IPS DF 6.9 (cell line): ENCODE measurements at regions not wholly inside any gene's neighbourhood (a gene's known extent, or its start where the extent isn't known, plus 50 kb on each side); places are given as distances from the start of the nearest gene placed in this dataset.

ENCODE experiments used
- DNase-seq: peaks from one replicate; pipeline ENCODE4 v3.0.0-alpha.2; 2013; ENCODE audit warnings: low read depth, low spot score
- H3K27ac ChIP-seq: one replicate; pipeline ENCODE4 v1.5.1; 2013; ENCODE audit warnings: low read length, control low read depth
- H3K27me3 ChIP-seq: 2 replicates; pipeline ENCODE4 v1.6.1; 2013; ENCODE audit warnings: mild to moderate bottlenecking, low read length; ENCODE audit not compliant: control insufficient read depth, insufficient read depth
- H3K36me3 ChIP-seq: 2 replicates; pipeline ENCODE4 v1.6.1; 2013; ENCODE audit warnings: low read length; ENCODE audit not compliant: control insufficient read depth, insufficient read depth
- H3K4me1 ChIP-seq: 2 replicates; pipeline ENCODE4 v1.6.1; 2013; ENCODE audit warnings: low read length; ENCODE audit not compliant: control insufficient read depth, insufficient read depth
- H3K4me3 ChIP-seq: 2 replicates; pipeline ENCODE4 v1.5.1; 2013; ENCODE audit warnings: mild to moderate bottlenecking, low read length
- H3K9me3 ChIP-seq: 2 replicates; pipeline ENCODE4 v1.6.1; 2013; ENCODE audit warnings: low read length, inconsistent platforms; ENCODE audit not compliant: control insufficient read depth, insufficient read depth
- whole genome bisulfite sequencing: extraction: QIAGEN DNeasy Blood & Tissue Kit; methylation state at CpG from one replicate; pipeline ENCODE4 v1.1.7; 2013; ENCODE audit warnings: mixed read lengths, missing lambda C conversion rate; ENCODE audit not compliant: insufficient read length, insufficient coverage; 5-methylcytosine and 5-hydroxymethylcytosine counted together

- WGBS, result no CpG with 5 or more reads among the region's 11 CpGs
- H3K9me3 ChIP-seq, result no peaks in the 10 kb centered on the region
- H3K27me3 ChIP-seq, result no peaks in the 10 kb centered on the region
- no peak overlapping the region for H3K27ac ChIP-seq
- no peaks in the 10 kb centered on the region for H3K36me3 ChIP-seq
- DNase-seq, result no peak
- no peak overlapping the region for H3K4me3 ChIP-seq
- H3K4me1 ChIP-seq, result no peaks in the 10 kb centered on the region
Measured at GRCh38 chr9:36745977-36746376, 173.3 kb downstream of the MELK start.

- no peak for DNase-seq
- WGBS, result no CpG with 5 or more reads among the region's 3 CpGs
- H3K27me3 ChIP-seq, result no peaks in the 10 kb centered on the region
- H3K27ac ChIP-seq, result no peak overlapping the region
- H3K4me3 ChIP-seq, result no peak overlapping the region
- no peaks in the 10 kb centered on the region for H3K4me1 ChIP-seq
- no peaks in the 10 kb centered on the region for H3K36me3 ChIP-seq
- no peaks in the 10 kb centered on the region for H3K9me3 ChIP-seq
Measured at GRCh38 chr9:36746415-36746814, 173.7 kb downstream of the MELK start.

GRCh38 chr9:36748322-36748899 lies 175.7 kb downstream of the MELK start:
- no peaks in the 10 kb centered on the region for H3K27me3 ChIP-seq
- DNase-seq, result no peak

GRCh38 chr9:36749461-36749860 lies 176.8 kb downstream of the MELK start:
- Histone ChIP-seq H3K4me1 (no peaks in the 10 kb centered on the region), H3K4me3 (no peak overlapping the region), H3K27me3 (no peaks in the 10 kb centered on the region), H3K27ac (no peak overlapping the region), H3K9me3 (no peaks in the 10 kb centered on the region), H3K36me3 (no peaks in the 10 kb centered on the region)
- DNase-seq, result no peak
- WGBS, result no CpG with 5 or more reads among the region's 2 CpGs

More at GRCh38 chr9:36748322-36748899, 175.7 kb downstream of the MELK start:
- H3K4me3 ChIP-seq, result no peak overlapping the region
- H3K4me1 ChIP-seq, result no peaks in the 10 kb centered on the region
- no peaks in the 10 kb centered on the region for H3K36me3 ChIP-seq
- no peaks in the 10 kb centered on the region for H3K9me3 ChIP-seq
- no CpG with 5 or more reads among the region's 13 CpGs for WGBS
- no peak overlapping the region for H3K27ac ChIP-seq

GRCh38 chr9:36750630-36751029 lies 177.9 kb downstream of the MELK start:
- WGBS, result no CpG with 5 or more reads among the region's 3 CpGs
- Histone ChIP-seq H3K27ac (no peak overlapping the region), H3K9me3 (no peaks in the 10 kb centered on the region), H3K4me1 (no peaks in the 10 kb centered on the region), H3K36me3 (no peaks in the 10 kb centered on the region), H3K4me3 (no peak overlapping the region), H3K27me3 (no peaks in the 10 kb centered on the region)
- DNase-seq, result no peak

GRCh38 chr9:36755019-36755418 lies 182.3 kb downstream of the MELK start:
- WGBS, result no CpG with 5 or more reads among the region's 2 CpGs
- H3K4me3 ChIP-seq, result no peak overlapping the region
- no peaks in the 10 kb centered on the region for H3K36me3 ChIP-seq
- no peaks in the 10 kb centered on the region for H3K27me3 ChIP-seq
- DNase-seq, result no peak
- H3K27ac ChIP-seq, result no peak overlapping the region
- H3K4me1 ChIP-seq, result no peaks in the 10 kb centered on the region
- no peaks in the 10 kb centered on the region for H3K9me3 ChIP-seq

GRCh38 chr9:36759141-36759540 lies 186.4 kb downstream of the MELK start:
- no peaks in the 10 kb centered on the region for H3K4me1 ChIP-seq
- H3K27me3 ChIP-seq, result no peaks in the 10 kb centered on the region
- WGBS, result no CpG with 5 or more reads among the region's 4 CpGs
- H3K27ac ChIP-seq, result no peak overlapping the region
- no peaks in the 10 kb centered on the region for H3K36me3 ChIP-seq
- no peak for DNase-seq
- no peak overlapping the region for H3K4me3 ChIP-seq
- H3K9me3 ChIP-seq, result no peaks in the 10 kb centered on the region

GRCh38 chr9:36759976-36760375 lies 187.3 kb downstream of the MELK start:
- Histone ChIP-seq H3K4me3 (no peak overlapping the region), H3K9me3 (no peaks in the 10 kb centered on the region), H3K27ac (no peak overlapping the region), H3K36me3 (no peaks in the 10 kb centered on the region), H3K4me1 (peaks cover 3% of the 10 kb centered on the region; the same call in 1 of the 2 replicates), H3K27me3 (no peaks in the 10 kb centered on the region)
- DNase-seq, result no peak
- no CpG with 5 or more reads among the region's 4 CpGs for WGBS

GRCh38 chr9:36760667-36761420 lies 188.1 kb downstream of the MELK start:
- Histone ChIP-seq H3K27me3 (no peaks in the 10 kb centered on the region), H3K27ac (no peak overlapping the region), H3K4me3 (no peak overlapping the region), H3K9me3 (no peaks in the 10 kb centered on the region), H3K36me3 (no peaks in the 10 kb centered on the region), H3K4me1 (peaks cover 6% of the 10 kb centered on the region)
- WGBS, result no CpG with 5 or more reads among the region's 14 CpGs
- no peak for DNase-seq

GRCh38 chr9:36762958-36763357 lies 190.3 kb downstream of the MELK start:
- H3K36me3 ChIP-seq, result no peaks in the 10 kb centered on the region
- no peaks in the 10 kb centered on the region for H3K9me3 ChIP-seq
- no CpG with 5 or more reads among the region's 10 CpGs for WGBS
- H3K27me3 ChIP-seq, result no peaks in the 10 kb centered on the region
- no peak overlapping the region for H3K27ac ChIP-seq
- DNase-seq, result no peak
- H3K4me1 ChIP-seq, result peaks cover 6% of the 10 kb centered on the region
- H3K4me3 ChIP-seq, result no peak overlapping the region

- Histone ChIP-seq H3K27ac (no peak overlapping the region), H3K4me3 (no peak overlapping the region), H3K4me1 (peaks cover 6% of the 10 kb centered on the region), H3K27me3 (no peaks in the 10 kb centered on the region), H3K36me3 (no peaks in the 10 kb centered on the region), H3K9me3 (no peaks in the 10 kb centered on the region)
- DNase-seq, result no peak
- 93% methylated on average over 4 of the region's 4 CpGs for WGBS
Measured at GRCh38 chr9:36763778-36764177, 191.1 kb downstream of the MELK start.
